Prostate gland (tissue), 2 donors: ENCODE measurements at regions not wholly inside any gene's neighbourhood (a gene's known extent, or its start where the extent isn't known, plus 50 kb on each side); places are given as distances from the start of the nearest gene placed in this dataset.

Experiments
- CTCF ChIP-seq, 4 experiments: fragments of 200-600 bp in 2 of 4; fragments of 450-650 bp in 2 of 4; sonication (generic) in 2 of 4; IDR thresholded peaks; 1 replicate in 3 of 4; 2 replicates in 1 of 4; pipeline ENCODE4 v1.5.1; 2016 to 2019; ENCODE audit warnings: antibody characterized with exemption in 4 of 4, mild to moderate bottlenecking in 2 of 4, moderate library complexity in 2 of 4
- POLR2A ChIP-seq: fragments of 450-650 bp; IDR thresholded peaks from one replicate; pipeline ENCODE4 v1.6.1; 2016; ENCODE audit warnings: antibody characterized with exemption, mild to moderate bottlenecking

DNA sequence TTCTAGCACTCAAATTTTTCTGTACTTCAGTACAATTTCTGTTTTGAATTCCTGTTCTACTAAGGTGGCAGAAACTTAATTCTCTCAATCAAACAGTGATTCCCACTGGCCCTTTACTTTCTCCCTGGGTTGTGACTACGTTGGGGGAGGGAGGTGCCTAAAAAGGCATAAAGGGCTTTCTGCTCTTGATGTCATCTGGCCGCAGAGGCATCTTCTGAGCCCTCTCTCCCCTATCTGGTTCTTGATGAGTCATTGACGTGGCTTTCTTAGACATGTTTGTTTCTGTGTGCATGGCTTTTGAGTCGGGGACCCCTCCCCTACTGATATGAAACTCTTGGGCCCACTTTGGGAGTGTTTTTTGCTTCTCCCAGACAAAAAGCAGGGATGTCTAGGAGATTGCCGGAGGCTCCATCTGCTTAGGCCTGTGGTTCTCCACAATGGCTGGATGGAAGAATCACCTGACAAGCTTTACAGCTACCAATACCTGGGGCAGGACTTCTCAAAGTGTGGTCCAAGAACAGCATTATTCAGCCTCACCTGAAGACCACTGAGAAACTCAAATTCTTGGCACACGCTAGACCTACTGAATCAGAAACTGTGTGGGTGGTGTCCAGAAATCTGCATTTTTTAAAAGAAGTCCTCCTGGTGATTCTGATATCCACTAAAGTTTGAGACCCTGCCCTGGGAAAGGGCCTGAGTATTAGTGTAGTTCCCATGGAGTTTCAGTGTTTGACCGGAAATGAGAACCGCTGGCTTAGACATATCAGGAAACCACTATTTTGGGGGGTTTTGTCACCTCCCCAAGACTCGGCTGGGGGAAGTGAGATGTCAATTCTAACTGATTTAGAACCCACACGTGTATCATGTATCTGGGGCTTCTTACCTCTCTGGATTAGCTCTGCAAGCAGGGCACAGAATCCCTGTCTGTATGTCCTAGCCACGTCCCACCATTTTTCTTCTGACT lies 395.7 kb upstream of the PDE3A start:
- TF ChIP-seq POLR2A (no peak), CTCF (IDR thresholded peaks at IDR 0.05) (no peak)
